Activated CD8-positive, alpha-beta T cell treated with anti-CD3 and anti-CD28 coated beads, Interleukin-2, amount 10 ng/mL, durations not matched to agents 7 days and 5 days (primary cell): ENCODE measurements at regions not wholly inside any gene's neighbourhood (a gene's known extent, or its start where the extent isn't known, plus 50 kb on each side); places are given as distances from the start of the nearest gene placed in this dataset.

Experiments used
- ATAC-seq: fragments of 150-1000 bp; cut with Tn5 transposase; one replicate; pipeline ENCODE4 v1.10.0; 2021; ENCODE audit warnings: moderate library complexity
- CTCF ChIA-PET: fragments of 350-600 bp; sonication (Branson Sonifier 250); formaldehyde crosslinking; loops from one replicate; lab custom pipeline; 2021; ENCODE audit warnings: antibody characterized with exemption; lab: Charles Lee
- POLR2A ChIA-PET: fragments of 350-600 bp; sonication (Branson Sonifier 250); formaldehyde crosslinking; loops from one replicate; lab custom pipeline; 2021; ENCODE audit warnings: antibody characterized with exemption; lab: Charles Lee
- DNase-seq: peaks from one replicate; pipeline ENCODE4 v3.0.0-alpha.2; 2020
- H3K27ac Mint-ChIP-seq: one replicate; pipeline ENCODE4 v1.8.0; 2021; ENCODE audit warnings: mild to moderate bottlenecking, mixed read lengths
- H3K27me3 Mint-ChIP-seq: one replicate; pipeline ENCODE4 v1.8.0; 2021; ENCODE audit warnings: low read depth, mixed read lengths
- H3K36me3 Mint-ChIP-seq: one replicate; pipeline ENCODE4 v1.8.0; 2021; ENCODE audit warnings: low read depth, mixed read lengths
- H3K4me1 Mint-ChIP-seq: one replicate; pipeline ENCODE4 v1.8.0; 2021; ENCODE audit warnings: low read depth, mixed read lengths
- H3K4me3 Mint-ChIP-seq: one replicate; pipeline ENCODE4 v1.8.0; 2021; ENCODE audit warnings: mild to moderate bottlenecking, mixed read lengths
- H3K9me3 Mint-ChIP-seq: one replicate; pipeline ENCODE4 v1.8.0; 2022; ENCODE audit warnings: mixed read lengths; ENCODE audit not compliant: insufficient read depth

- Mint-ChIP-seq H3K27ac (no peak overlapping the region), H3K36me3 (no peaks in the 10 kb centered on the region), H3K9me3 (no peaks in the 10 kb centered on the region), H3K4me1 (no peaks in the 10 kb centered on the region), H3K4me3 (no peak overlapping the region), H3K27me3 (no peaks in the 10 kb centered on the region)
- POLR2A ChIA-PET: no interaction called here
- no peak for ATAC-seq
- no peak for DNase-seq
- CTCF ChIA-PET: no interaction called here
Observed at GRCh38 chr4:127558088-127558487, 74.7 kb upstream of the INTU start.

GRCh38 chr4:127558489-127559407 is 74.0 kb upstream of the INTU start:
- no peaks in the 10 kb centered on the region for H3K4me1 Mint-ChIP-seq
- H3K27ac Mint-ChIP-seq: no peak overlapping the region
- ChIA-PET CTCF (no interaction called here), POLR2A (no interaction called here)
- no peaks in the 10 kb centered on the region for H3K36me3 Mint-ChIP-seq
- ATAC-seq (no peak), DNase-seq (no peak)
- no peak overlapping the region for H3K4me3 Mint-ChIP-seq
- H3K27me3 Mint-ChIP-seq: no peaks in the 10 kb centered on the region
- H3K9me3 Mint-ChIP-seq: no peaks in the 10 kb centered on the region

GRCh38 chr4:127559981-127560380 is 72.8 kb upstream of the INTU start:
- ChIA-PET POLR2A (no interaction called here), CTCF (no interaction called here)
- H3K4me1 Mint-ChIP-seq: no peaks in the 10 kb centered on the region
- no peaks in the 10 kb centered on the region for H3K9me3 Mint-ChIP-seq
- H3K27me3 Mint-ChIP-seq: no peaks in the 10 kb centered on the region
- ATAC-seq (no peak), DNase-seq (no peak)
- H3K36me3 Mint-ChIP-seq: no peaks in the 10 kb centered on the region
- no peak overlapping the region for H3K27ac Mint-ChIP-seq
- no peak overlapping the region for H3K4me3 Mint-ChIP-seq

- Mint-ChIP-seq H3K4me1 (no peaks in the 10 kb centered on the region), H3K27me3 (no peaks in the 10 kb centered on the region), H3K9me3 (no peaks in the 10 kb centered on the region), H3K4me3 (no peak overlapping the region), H3K36me3 (no peaks in the 10 kb centered on the region), H3K27ac (no peak overlapping the region)
- ATAC-seq (no peak), DNase-seq (no peak)
- CTCF ChIA-PET: no interaction called here
- POLR2A ChIA-PET: no interaction called here
Observed at GRCh38 chr4:127560755-127561154, 72.0 kb upstream of the INTU start.

GRCh38 chr4:127574643-127575042 is 58.1 kb upstream of the INTU start:
- Mint-ChIP-seq H3K9me3 (no peaks in the 10 kb centered on the region), H3K27ac (no peak overlapping the region), H3K4me3 (no peak overlapping the region), H3K36me3 (no peaks in the 10 kb centered on the region), H3K4me1 (no peaks in the 10 kb centered on the region), H3K27me3 (no peaks in the 10 kb centered on the region)
- DNase-seq: no peak
- ATAC-seq: no peak
- CTCF ChIA-PET: no interaction called here
- POLR2A ChIA-PET: no interaction called here

- H3K27ac Mint-ChIP-seq: no peak overlapping the region
- ChIA-PET POLR2A (no interaction called here), CTCF (no interaction called here)
- H3K36me3 Mint-ChIP-seq: no peaks in the 10 kb centered on the region
- no peaks in the 10 kb centered on the region for H3K27me3 Mint-ChIP-seq
- H3K4me1 Mint-ChIP-seq: no peaks in the 10 kb centered on the region
- DNase-seq (no peak), ATAC-seq (no peak)
- no peak overlapping the region for H3K4me3 Mint-ChIP-seq
- H3K9me3 Mint-ChIP-seq: no peaks in the 10 kb centered on the region
Observed at GRCh38 chr4:127575888-127576287, 56.9 kb upstream of the INTU start.

GRCh38 chr4:127578491-127578890 is 54.3 kb upstream of the INTU start:
- ChIA-PET POLR2A (no interaction called here), CTCF (no interaction called here)
- no peak overlapping the region for H3K4me3 Mint-ChIP-seq

GRCh38 chr4:127578967-127579366 is 53.8 kb upstream of the INTU start:
- DNase-seq (no peak), ATAC-seq (no peak)
- Mint-ChIP-seq H3K27ac (no peak overlapping the region), H3K4me3 (no peak overlapping the region), H3K36me3 (no peaks in the 10 kb centered on the region), H3K9me3 (no peaks in the 10 kb centered on the region), H3K4me1 (no peaks in the 10 kb centered on the region), H3K27me3 (no peaks in the 10 kb centered on the region)
- POLR2A ChIA-PET: no interaction called here
- CTCF ChIA-PET: no interaction called here

More at GRCh38 chr4:127578491-127578890, 54.3 kb upstream of the INTU start:
- H3K9me3 Mint-ChIP-seq: no peaks in the 10 kb centered on the region
- H3K27me3 Mint-ChIP-seq: no peaks in the 10 kb centered on the region
- DNase-seq: no peak
- H3K4me1 Mint-ChIP-seq: no peaks in the 10 kb centered on the region
- no peaks in the 10 kb centered on the region for H3K36me3 Mint-ChIP-seq
- no peak for ATAC-seq
- no peak overlapping the region for H3K27ac Mint-ChIP-seq

- DNase-seq (no peak), ATAC-seq (no peak)
- Mint-ChIP-seq H3K4me3 (no peak overlapping the region), H3K4me1 (no peaks in the 10 kb centered on the region), H3K36me3 (no peaks in the 10 kb centered on the region), H3K9me3 (no peaks in the 10 kb centered on the region), H3K27ac (no peak overlapping the region), H3K27me3 (no peaks in the 10 kb centered on the region)
- CTCF ChIA-PET: no interaction called here
- POLR2A ChIA-PET: no interaction called here
Observed at GRCh38 chr4:127579821-127580220, 52.9 kb upstream of the INTU start.

- DNase-seq (no peak), ATAC-seq (no peak)
- no peaks in the 10 kb centered on the region for H3K36me3 Mint-ChIP-seq
- H3K27me3 Mint-ChIP-seq: no peaks in the 10 kb centered on the region
- H3K27ac Mint-ChIP-seq: no peak overlapping the region
- no peaks in the 10 kb centered on the region for H3K4me1 Mint-ChIP-seq
- no peaks in the 10 kb centered on the region for H3K9me3 Mint-ChIP-seq
- ChIA-PET POLR2A (no interaction called here), CTCF (no interaction called here)
- H3K4me3 Mint-ChIP-seq: no peak overlapping the region
Observed at GRCh38 chr4:127580300-127580699, 52.5 kb upstream of the INTU start.

GRCh38 chr4:127580891-127581290 is 51.9 kb upstream of the INTU start:
- no peaks in the 10 kb centered on the region for H3K27me3 Mint-ChIP-seq
- no peak for DNase-seq
- CTCF ChIA-PET: no interaction called here
- H3K9me3 Mint-ChIP-seq: no peaks in the 10 kb centered on the region
- POLR2A ChIA-PET: no interaction called here
- no peak for ATAC-seq
- H3K4me3 Mint-ChIP-seq: no peak overlapping the region
- no peaks in the 10 kb centered on the region for H3K36me3 Mint-ChIP-seq
- H3K27ac Mint-ChIP-seq: no peak overlapping the region
- H3K4me1 Mint-ChIP-seq: no peaks in the 10 kb centered on the region
